ENCODE measurements at regions not wholly inside any gene's neighbourhood (a gene's known extent, or its start where the extent isn't known, plus 50 kb on each side); places are given as distances from the start of the nearest gene placed in this dataset.

DNA sequence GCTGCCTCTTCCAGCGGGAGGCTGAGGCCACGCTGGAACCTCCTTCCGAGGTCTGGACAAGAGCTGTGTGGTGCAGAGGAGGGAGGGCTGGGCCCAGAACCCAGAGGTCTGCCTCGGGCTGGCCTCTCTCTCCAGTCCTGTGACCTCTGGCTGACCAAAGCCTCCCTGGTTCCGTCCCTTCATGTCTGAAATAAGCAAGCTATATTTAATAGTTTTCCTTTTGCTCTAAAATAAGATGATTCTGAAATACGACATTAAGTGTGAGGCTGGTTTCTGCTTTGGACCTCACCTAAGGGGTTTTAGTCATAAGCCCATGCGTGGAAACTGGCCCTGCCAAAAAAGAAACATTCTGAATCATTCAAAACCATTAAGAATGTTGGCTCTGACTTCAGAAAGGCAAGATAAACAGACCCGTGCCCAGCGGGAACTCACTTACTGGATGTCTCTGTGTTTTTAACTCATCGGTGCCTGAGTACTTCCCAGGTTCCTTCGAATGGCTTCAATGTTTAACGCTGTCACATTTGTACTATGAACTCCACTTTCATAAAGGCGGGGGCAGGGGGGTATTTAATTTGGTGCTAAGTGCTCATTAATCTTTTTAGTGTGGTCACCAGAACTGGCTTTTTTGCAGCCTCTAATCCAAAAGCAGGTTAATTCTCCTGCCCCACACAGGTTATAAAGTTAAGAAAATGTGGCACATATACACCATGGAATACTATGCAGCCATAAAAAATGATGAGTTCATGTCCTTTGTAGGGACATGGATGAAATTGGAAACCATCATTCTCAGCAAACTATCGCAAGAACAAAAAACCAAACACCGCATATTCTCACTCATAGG, 157.5 kb upstream of the KLF14 start:
- TF ChIP-seq ZNF335 (tag by site-specific recombination; conservative IDR thresholded peaks at IDR 0.05) (no peak), SETDB1 (IDR thresholded peaks at IDR 0.05; ENCODE audit: insufficient read length, low read length) (no peak), SP2 (tag by site-specific recombination; IDR thresholded peaks at IDR 0.05) (no peak), PRDM4 (tag by site-specific recombination; IDR thresholded peaks at IDR 0.05) (no peak), ZNF664 (tag by site-specific recombination; IDR thresholded peaks at IDR 0.05) (no peak)
- TF ChIP-seq, protein P1, sequence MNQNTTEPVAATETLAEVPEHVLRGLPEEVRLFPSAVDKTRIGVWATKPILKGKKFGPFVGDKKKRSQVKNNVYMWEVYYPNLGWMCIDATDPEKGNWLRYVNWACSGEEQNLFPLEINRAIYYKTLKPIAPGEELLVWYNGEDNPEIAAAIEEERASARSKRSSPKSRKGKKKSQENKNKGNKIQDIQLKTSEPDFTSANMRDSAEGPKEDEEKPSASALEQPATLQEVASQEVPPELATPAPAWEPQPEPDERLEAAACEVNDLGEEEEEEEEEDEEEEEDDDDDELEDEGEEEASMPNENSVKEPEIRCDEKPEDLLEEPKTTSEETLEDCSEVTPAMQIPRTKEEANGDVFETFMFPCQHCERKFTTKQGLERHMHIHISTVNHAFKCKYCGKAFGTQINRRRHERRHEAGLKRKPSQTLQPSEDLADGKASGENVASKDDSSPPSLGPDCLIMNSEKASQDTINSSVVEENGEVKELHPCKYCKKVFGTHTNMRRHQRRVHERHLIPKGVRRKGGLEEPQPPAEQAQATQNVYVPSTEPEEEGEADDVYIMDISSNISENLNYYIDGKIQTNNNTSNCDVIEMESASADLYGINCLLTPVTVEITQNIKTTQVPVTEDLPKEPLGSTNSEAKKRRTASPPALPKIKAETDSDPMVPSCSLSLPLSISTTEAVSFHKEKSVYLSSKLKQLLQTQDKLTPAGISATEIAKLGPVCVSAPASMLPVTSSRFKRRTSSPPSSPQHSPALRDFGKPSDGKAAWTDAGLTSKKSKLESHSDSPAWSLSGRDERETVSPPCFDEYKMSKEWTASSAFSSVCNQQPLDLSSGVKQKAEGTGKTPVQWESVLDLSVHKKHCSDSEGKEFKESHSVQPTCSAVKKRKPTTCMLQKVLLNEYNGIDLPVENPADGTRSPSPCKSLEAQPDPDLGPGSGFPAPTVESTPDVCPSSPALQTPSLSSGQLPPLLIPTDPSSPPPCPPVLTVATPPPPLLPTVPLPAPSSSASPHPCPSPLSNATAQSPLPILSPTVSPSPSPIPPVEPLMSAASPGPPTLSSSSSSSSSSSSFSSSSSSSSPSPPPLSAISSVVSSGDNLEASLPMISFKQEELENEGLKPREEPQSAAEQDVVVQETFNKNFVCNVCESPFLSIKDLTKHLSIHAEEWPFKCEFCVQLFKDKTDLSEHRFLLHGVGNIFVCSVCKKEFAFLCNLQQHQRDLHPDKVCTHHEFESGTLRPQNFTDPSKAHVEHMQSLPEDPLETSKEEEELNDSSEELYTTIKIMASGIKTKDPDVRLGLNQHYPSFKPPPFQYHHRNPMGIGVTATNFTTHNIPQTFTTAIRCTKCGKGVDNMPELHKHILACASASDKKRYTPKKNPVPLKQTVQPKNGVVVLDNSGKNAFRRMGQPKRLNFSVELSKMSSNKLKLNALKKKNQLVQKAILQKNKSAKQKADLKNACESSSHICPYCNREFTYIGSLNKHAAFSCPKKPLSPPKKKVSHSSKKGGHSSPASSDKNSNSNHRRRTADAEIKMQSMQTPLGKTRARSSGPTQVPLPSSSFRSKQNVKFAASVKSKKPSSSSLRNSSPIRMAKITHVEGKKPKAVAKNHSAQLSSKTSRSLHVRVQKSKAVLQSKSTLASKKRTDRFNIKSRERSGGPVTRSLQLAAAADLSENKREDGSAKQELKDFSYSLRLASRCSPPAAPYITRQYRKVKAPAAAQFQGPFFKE (tag by site-specific recombination; IDR thresholded peaks at IDR 0.05; ENCODE audit: borderline replicate concordance), result no peak
- TF ChIP-seq, protein P2, sequence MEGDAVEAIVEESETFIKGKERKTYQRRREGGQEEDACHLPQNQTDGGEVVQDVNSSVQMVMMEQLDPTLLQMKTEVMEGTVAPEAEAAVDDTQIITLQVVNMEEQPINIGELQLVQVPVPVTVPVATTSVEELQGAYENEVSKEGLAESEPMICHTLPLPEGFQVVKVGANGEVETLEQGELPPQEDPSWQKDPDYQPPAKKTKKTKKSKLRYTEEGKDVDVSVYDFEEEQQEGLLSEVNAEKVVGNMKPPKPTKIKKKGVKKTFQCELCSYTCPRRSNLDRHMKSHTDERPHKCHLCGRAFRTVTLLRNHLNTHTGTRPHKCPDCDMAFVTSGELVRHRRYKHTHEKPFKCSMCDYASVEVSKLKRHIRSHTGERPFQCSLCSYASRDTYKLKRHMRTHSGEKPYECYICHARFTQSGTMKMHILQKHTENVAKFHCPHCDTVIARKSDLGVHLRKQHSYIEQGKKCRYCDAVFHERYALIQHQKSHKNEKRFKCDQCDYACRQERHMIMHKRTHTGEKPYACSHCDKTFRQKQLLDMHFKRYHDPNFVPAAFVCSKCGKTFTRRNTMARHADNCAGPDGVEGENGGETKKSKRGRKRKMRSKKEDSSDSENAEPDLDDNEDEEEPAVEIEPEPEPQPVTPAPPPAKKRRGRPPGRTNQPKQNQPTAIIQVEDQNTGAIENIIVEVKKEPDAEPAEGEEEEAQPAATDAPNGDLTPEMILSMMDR (tag by site-specific recombination; IDR thresholded peaks at IDR 0.05), result no peak

Measured in HEK293 (cell line).